ENCODE measurements at regions not wholly inside any gene's neighbourhood (a gene's known extent, or its start where the extent isn't known, plus 50 kb on each side); places are given as distances from the start of the nearest gene placed in this dataset.

GRCh38 chr2:120468136-120468535 lies 122.2 kb downstream of the INHBB start:
- no peak overlapping the region for H3K4me3 ChIP-seq (ENCODE audit: low read length)
- no peak for TF ChIP-seq CTCF (conservative IDR thresholded peaks at IDR 0.05; ENCODE audit: low read depth, low read length)
- no peak for DNase-seq (ENCODE audit: low read depth)

- no peak for DNase-seq (ENCODE audit: low read depth)
- no peak overlapping the region for H3K4me3 ChIP-seq (ENCODE audit: low read length)
- TF ChIP-seq CTCF (conservative IDR thresholded peaks at IDR 0.05; ENCODE audit: low read depth, low read length) = no peak
These were observed 123.5 kb downstream of the INHBB start for GRCh38 chr2:120469426-120469825.

- H3K4me3 ChIP-seq (ENCODE audit: low read length) = no peak overlapping the region
- TF ChIP-seq CTCF (conservative IDR thresholded peaks at IDR 0.05; ENCODE audit: low read depth, low read length) = no peak
- peak; percentile 24 for DNase-seq (ENCODE audit: low read depth)
These were observed 124.4 kb downstream of the INHBB start for GRCh38 chr2:120470041-120470965.

GRCh38 chr2:120471166-120471565 lies 125.2 kb downstream of the INHBB start:
- no peak overlapping the region for H3K4me3 ChIP-seq (ENCODE audit: low read length)
- DNase-seq (ENCODE audit: low read depth) = no peak
- no peak for TF ChIP-seq CTCF (conservative IDR thresholded peaks at IDR 0.05; ENCODE audit: low read depth, low read length)

GRCh38 chr2:120472031-120472430 lies 126.1 kb downstream of the INHBB start:
- no peak overlapping the region for H3K4me3 ChIP-seq (ENCODE audit: low read length)
- no peak for TF ChIP-seq CTCF (conservative IDR thresholded peaks at IDR 0.05; ENCODE audit: low read depth, low read length)
- DNase-seq (ENCODE audit: low read depth) = no peak

GRCh38 chr2:120472891-120473309 lies 127.0 kb downstream of the INHBB start:
- no peak overlapping the region for H3K4me3 ChIP-seq (ENCODE audit: low read length)
- no peak for TF ChIP-seq CTCF (conservative IDR thresholded peaks at IDR 0.05; ENCODE audit: low read depth, low read length)

More at GRCh38 chr2:120472891-120473309, 127.0 kb downstream of the INHBB start:
- no peak for DNase-seq (ENCODE audit: low read depth)
